GM18858 (cell line): ENCODE measurements at regions not wholly inside any gene's neighbourhood (a gene's known extent, or its start where the extent isn't known, plus 50 kb on each side); places are given as distances from the start of the nearest gene placed in this dataset.

Experiments used
- ATAC-seq: cut with Tn5 transposase; IDR thresholded peaks from one replicate; pipeline ENCODE4 v1.9.1; 2021; ENCODE audit not compliant: unreplicated experiment

DNA sequence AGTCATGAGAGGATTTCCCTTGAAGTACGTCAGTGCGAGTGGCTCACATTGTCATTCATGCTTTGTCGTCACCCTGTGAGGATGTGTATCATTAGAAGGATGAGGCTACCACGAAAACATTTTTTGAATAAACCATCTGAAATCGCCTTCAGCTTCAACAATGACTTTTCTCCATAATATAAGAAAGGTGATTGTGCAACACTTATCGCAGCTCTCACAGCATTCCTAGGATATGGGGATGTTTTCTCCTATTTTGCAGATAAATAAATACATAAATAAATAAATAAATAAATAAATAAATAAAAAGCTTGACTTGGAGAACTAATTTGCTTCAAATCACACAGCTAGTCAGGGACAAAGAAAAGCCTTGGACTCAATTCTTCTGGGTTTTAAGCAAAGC lies 326.5 kb downstream of the FOXA2 start:
- ATAC-seq, result no peak

DNA sequence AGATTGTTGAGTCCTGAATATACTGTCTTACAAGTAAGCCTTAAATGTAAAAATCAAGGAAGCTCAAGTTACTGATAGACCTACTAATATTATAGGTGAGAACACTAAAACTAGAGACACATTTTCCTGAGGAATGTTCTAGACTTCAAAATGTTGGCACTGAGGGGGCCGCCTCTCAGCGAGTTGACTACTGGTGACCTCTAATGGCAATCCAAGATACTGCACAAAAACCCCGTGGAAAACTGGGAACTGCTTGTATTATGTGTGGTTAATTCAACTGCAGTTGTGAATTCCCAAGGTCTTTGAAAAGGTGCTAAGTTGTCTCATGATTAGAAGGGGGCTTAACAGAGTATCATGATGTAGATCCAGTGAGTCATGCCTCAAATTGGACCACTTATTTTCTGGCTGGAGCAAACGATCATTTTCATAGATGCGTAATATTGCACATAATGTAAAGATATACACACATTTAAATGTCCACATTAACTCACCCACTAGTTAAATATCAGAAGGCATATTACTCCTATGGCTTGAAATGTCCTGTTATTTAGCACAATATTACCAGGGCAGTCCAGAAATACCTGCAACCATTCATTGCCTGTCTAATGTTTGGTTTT lies 336.2 kb downstream of the FOXA2 start:
- no peak for ATAC-seq

DNA sequence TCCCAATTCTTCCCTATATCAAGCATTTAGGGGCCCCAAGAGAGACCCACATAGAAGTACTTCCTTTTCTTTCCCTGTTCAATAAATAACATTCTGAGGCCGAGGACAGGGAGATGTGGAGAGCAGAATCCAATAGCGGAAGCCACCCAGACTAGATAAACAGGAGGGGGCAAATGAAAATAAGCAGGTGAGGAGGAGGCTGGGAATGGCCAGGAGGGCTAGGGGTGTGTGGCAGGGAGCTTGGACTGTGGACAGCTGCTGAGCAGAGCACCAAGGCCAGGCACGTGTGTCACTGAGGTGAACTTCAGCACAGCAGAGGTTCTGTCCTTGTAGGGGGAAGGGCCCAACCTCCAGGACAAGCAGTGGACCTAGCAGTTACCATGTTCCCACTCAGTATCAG lies 339.2 kb downstream of the FOXA2 start:
- ATAC-seq, result no peak

DNA sequence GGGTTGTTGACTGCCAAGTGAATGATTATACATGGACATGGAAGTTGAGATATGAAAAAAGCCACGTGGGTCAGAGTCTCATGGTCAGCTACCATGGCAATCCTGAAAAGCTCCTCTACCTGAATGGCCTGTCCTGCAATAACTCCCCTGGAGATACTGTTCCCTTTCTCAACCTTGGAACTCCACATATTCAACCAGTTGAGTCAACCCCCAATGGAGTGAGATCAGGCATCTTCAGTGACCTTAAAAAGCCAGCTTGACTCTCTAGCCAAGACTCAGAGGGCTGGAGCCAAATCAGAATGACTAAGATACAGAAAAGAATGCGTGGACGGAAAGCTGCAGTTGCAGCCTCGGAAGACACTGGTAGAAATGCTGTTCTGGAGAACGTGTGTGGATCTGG lies 341.3 kb downstream of the FOXA2 start:
- ATAC-seq, result no peak

DNA sequence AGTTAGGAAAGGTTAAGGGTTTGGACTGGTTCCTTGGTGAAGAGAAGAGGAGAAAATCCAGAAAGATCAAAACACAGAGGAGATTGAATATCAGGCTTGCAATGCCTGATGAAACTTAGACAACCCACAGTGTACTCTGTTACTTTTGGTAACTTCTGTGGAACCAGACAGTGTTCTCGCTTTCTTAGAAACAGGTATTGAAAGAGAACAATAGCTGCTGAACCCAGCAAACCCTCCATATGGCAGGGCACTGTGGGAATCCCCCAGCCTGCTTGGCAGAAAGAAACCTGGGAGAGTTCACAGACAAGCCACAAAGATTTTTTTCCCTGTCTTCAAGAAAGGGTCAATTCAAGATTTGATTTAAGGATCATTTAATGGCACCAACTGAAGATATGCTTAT lies 342.8 kb downstream of the FOXA2 start:
- ATAC-seq, result no peak

DNA sequence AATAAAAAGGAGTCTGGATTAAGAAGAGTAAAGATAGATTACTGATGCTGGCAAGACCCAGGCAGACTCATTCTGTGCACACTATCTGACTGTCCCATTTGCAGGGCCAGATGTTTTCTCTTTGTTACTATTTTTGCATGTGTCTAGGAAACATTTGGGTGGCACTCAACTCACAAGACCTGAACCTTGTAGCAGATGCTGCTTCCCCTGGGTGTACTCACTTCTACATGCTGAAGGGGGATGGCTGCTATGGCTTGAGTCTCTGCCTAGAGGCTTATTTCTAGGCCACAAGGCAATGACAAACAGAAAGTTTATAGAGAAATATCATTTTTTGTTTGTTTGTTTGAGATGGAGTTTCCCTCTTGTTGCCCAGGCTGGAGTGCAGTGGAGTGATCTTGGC lies 351.4 kb downstream of the FOXA2 start:
- ATAC-seq, result no peak

DNA sequence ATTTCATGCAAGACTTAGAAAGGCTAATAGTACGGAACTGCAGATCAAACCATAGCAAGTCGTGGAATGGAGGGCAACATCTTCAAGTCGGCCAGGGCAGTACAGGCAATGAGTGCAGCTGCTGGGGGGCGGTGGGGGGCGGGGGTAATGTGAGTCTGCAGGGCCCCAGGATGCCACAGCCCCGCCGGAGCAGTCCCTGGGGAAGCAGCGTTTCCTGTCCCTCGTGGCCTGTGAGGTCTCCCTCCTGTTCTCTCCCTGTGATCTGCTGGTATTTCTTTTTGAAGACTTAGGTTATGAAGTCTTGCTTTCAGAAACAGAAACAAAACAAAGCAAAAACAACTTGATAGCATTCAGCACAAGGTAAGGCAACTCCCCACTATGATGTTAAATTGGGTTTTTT lies 351.9 kb downstream of the FOXA2 start:
- ATAC-seq, result no peak

DNA sequence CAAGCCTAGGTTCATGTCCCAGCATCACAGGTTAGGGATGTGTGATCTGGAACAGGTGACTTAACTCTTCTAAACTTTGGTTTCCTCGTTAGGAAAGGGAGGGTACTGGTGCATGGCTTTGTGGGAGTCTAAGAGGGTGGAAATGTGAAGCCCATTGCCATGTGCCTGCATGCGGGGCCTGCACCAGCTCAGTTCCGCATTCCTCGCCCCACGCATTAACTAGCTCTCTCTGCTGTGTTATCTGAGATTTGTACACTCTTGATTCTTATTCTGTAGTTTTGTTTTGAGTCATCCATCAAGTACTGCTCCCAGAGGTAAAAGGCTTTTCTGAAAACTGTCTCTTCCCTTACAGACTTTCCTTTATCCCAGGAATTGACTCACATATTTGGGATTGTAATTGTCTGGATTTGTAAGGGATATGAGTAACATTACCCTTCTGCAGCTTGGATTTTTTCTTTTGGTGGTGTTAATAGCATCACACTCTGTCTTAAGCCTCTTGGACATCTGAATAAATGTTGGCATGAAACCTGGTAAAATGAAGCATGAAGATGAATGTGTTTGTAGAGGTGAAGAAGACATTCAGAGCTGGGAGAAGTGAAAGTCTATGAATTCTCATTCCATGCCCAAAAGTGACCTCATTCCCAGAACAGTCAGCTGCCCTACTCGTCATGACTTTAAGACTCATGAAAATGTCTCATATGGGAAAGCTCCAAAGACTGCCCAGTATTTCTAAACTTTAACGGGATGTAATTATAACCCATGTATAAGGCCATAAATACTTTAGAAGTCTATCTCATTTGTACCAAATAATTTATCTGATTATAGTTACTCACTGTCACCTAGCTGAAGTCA lies 357.3 kb downstream of the FOXA2 start:
- ATAC-seq, result no peak

DNA sequence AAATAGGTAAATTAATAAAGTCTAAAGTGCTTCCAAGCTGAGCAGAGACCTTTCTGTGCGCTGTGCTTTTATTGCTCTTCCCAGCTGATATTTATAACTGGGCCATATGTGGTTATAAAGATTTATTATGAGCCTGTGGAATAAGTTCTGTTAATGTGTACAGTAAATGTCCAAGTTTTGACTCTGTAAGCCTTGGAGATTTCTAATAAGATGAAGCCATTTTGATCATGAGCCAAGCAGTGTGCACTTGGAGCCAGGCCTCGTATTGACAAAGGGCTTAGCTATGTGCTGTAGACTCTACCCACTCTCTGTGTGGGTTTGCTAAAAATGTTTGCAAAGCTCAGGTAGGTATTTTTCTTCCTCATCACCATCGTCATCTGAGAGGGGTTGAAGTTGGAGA lies 361.1 kb downstream of the FOXA2 start:
- ATAC-seq, result no peak

DNA sequence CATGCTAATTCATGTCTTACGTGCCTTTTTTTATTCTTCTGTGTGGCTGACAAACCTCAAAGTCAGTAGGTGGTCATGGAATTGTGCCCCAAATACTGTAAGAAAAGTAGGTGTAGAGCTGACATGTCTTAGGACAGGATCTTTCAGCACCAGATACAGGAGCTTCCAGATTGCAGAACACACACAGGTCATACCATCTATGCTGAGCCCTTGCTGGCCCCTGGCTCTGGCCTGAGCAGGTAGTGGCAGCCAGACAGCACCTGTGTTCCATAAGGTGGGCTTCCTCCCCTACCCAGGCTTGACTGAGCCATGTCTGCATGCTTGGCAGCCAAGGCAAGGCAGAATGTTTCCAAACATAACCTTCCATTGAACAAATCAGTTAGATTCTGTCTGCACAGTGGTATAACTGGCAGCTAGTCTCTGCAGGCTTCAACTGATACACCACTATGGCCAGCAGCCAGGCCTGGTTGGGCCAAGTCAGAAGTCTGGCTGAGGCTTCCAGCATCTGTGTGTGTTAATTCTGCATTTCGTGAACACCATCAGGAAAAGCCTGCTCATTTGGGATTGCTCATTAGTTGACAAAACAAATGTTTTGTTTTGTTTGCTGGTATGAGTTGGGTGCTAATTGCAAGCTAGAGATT lies 366.5 kb downstream of the FOXA2 start:
- ATAC-seq, result no peak

DNA sequence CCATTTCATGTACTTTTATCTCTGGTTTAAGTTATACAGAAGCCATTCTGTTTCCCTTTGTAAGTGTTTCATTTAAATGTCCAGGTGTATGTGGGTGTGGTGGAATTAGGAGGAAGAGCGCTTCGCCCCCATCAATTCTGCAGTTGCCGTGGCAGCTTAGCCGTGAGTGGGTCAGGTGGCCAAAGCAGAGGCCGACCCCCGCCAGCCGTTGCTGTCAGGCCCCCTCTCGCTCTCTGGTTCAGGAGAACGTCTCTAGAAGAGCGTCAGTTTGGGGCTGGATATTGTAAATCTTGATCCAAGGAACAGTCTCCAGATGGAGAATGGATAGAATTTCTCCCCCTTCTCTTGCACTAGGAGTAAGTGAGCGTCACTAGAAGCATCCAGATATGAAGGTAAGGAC lies 367.4 kb downstream of the FOXA2 start:
- ATAC-seq, result no peak

DNA sequence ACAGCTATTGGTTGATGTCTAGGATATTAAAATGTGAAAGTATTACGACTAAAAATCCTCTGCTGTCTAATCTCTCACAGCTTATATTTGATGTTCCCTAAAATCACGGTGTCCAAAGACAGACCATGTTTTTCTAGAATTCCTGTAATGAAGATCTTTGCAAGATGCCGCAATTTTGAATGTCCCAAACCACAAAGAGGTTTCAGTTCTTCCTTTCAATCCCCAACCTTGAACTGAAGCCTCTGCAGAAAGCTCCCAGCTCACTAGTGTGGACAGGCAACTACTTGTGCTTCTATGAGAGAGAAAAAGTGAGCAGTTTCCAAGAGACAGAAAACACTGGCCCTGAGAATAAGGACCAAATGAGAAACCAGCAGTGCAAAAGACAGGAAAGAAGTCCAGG lies 370.1 kb downstream of the FOXA2 start:
- no peak for ATAC-seq

DNA sequence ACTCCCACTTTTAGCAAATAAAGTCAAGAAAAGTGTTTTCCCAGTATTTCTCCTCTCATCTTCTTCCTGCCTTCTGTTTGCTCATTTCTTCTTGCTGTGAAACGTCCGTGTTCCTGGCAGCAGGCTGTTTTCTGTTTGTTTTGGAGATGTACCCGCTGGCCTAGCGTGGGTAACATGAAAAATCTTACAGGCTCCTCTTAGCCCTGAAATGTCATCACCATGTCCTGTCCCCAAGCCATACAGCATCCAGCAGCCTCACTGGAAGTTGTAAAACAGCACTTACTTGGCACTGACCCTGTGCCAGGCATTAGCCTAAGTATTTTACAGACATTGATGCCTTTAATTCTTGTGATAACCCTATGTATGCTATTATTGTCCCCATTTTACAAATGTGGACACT lies 371.1 kb downstream of the FOXA2 start:
- ATAC-seq, result no peak

DNA sequence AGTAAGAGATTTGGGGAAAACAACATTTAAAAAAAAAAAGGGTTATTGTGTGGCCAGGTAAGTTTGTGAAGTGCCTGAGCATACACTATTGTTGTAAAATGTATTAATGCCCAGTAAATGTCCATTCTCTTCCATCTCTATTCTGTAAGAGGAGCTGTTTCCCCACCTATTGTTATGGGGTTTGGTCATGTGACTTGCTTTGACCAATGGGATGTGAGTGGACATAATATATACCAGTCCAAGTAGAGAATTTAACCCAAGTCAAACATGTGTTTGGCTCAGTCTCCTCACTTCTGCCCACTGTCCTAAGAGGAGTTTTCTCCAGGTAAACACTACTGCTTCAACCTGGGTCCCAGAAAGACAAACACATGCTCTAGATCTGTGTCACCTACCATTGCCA lies 377.1 kb downstream of the FOXA2 start:
- ATAC-seq, result no peak

DNA sequence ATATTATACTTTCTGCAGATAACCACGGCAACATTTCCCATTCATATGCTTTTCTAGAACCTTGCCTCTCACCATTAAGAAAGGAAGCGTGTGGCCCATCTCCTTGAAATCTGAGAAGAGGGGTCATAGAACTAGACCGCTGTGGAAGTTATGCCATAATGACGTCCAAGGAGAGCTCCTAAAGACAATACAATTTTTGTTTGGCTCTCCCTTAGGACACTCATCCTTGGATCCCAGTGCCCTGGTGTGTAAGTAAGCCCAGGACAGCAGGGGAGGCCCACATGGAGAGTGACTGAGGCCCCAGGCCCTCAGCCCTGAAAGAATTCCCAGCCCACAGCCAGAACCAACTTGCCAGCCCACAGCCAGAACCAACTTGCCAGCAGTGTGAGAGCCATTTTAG lies 379.6 kb downstream of the FOXA2 start:
- no peak for ATAC-seq

DNA sequence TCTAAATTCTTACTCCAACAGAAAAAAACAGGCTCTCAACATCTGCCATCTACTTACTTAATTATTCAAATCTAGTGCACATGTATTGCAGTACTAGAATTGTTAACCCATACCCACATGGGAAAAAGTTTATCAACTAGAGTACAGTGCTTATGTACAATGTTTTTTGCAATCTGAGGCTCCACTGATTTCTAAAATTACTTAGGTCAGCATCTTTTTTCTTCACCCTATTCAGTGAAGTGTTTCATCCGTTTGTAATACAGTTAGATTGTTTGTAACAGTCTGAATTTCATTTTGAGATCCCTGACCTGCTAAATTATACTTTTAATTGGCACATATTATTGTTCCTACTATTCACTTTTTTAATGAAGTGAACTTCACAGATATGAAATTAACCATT lies 402.2 kb downstream of the FOXA2 start:
- ATAC-seq, result no peak

DNA sequence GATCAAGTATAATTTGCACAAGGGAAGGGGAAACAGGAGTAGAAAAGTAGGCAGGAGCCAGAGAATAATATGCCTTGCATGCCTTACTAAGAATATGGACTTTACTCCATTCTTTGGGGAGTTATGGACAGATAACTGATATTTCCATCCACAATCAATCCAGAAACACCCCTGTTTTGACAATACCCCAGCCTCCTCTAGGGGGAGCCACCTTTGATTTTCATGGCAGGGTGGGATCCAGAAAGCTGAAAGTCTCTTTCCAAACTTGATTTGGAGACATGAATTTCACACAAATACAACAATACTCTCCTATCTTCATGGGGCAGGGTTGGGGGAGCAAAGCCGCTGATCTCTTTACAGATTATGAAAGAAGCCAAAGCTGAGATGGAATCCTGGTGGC lies 404.1 kb downstream of the FOXA2 start:
- no peak for ATAC-seq

DNA sequence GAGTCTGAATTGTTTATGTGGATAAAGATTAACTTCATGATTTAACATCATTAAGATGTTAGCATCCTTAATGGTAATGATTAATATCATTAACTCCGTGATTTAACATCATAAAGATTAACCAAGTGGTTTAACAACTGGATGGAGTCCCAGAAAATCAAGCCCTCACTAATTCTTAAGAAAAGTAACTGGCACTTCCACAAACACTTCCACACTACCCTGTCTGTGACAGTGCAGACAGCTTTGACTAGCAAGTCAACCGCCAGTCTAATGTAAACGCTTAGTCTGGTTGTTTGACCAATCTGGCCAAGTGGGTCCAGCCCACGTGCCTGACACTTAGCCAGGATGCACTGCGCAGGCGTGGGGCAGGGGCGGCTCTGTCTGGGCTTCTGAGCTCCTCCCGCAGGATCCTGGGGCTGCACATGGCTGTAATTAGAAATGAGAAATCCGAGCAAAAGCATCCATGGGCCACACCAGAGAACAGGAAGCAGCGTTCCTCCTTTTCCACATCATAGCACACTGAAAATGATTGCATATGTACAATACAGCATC lies 424.2 kb downstream of the FOXA2 start:
- ATAC-seq, result no peak

DNA sequence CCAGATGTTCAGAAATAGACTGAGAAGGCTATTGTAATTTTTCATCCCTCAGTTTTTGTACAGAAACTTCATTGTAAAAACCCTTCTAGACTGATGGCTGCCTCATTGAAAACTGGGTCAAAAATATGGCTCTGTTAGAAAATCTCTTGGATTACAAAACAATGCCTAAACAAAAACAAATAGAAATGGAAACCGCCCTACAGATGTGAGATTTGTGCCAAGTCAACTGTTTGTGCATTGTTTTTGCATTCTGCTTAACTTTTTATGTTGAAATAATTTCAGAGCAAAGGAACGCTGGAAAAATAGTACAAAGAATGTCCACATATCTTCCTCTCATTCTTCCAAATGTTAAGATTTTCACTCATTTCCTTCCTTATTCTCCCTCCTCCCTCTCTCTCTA lies 425.1 kb downstream of the FOXA2 start:
- no peak for ATAC-seq

DNA sequence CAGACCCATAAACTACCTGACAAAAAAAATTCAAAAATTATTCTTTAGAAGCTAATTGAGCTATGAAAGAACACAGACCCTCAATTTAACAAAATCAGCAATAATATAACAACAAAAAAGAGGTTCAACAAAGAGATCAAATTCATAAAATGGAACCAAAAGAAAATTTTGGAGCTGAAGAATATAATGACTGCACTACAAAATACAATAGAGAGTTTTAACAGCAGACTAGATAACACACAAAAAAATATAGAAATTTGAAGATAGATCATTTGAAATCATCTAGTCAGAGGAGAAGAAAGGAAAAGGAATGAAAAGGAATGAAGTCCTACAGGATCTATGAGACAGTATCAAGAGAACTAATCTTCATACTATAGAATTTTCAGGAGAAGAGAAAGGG lies 422.1 kb downstream of the PAX1 start:
- no peak for ATAC-seq

DNA sequence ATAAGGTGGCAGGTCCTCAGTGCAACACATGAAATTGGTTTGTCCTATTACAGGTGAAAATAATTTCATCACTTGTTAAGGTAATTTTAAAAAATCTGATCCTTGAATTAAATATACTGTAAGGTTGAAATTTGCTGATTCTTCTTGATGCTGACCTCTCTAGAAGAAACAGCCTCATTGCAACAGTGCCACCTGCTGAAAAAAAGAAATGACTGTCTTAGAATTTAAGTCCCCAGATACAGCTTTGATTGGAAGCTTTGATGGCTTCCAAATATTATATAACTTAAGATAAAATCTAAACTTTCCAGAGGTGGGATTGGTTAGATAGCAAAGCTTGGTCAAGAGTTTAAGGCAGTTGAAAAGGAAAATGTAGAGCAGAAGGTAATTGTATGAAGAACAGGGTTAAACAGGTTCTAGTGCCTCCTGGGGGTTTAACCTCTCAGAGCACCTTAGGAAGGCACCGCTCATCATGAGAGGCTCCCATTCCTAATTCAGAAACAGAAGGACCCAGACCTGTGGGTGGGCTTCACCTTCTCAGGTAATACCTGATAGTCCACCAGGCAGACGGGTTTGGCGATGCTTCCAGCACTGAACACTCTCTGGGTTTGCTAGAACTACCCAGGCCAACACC lies 401.0 kb downstream of the PAX1 start:
- no peak for ATAC-seq

DNA sequence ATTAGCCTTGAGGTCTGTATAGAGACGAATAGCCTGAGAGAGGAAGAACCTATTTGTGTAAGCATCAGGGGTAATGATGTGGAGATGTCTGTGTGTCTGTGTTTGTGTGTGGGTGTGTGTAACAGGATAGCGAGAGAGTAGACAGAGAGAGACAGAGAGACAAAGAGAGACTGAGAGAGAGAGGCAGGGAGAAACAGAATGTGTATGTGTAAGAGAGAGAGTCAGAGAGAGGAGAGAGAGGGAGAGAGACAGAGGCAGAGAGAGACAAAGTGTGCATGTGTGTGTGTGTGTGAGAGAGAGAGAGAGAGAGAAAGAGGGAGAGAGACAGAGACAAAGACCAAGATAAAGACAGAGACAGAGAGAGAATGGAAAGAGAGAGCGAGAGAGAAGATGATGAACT lies 396.1 kb downstream of the PAX1 start:
- ATAC-seq, result no peak
